ENCODE measurements at regions not wholly inside any gene's neighbourhood (a gene's known extent, or its start where the extent isn't known, plus 50 kb on each side); places are given as distances from the start of the nearest gene placed in this dataset.

- TF ChIP-seq CTCF (IDR thresholded peaks at IDR 0.05; ENCODE audit: low read depth, low read length): no peak
- TF ChIP-seq EZH2phosphoT487 (IDR thresholded peaks at IDR 0.05; ENCODE audit: low read depth): no peak
Measured at GRCh38 chr2:5433855-5434254, 258.3 kb upstream of the SOX11 start.

Measured in OCI-LY3 (cell line).